ENCODE measurements at regions not wholly inside any gene's neighbourhood (a gene's known extent, or its start where the extent isn't known, plus 50 kb on each side); places are given as distances from the start of the nearest gene placed in this dataset.

GRCh38 chr6:153956808-153957207 lies 82.2 kb upstream of the OPRM1 start:
- no peak for TF ChIP-seq CTCF (IDR thresholded peaks at IDR 0.05; ENCODE audit: unreplicated experiment in 3 of 3)
- no peak overlapping the region for H3K27ac Mint-ChIP-seq
- H3K9me3 Mint-ChIP-seq: peaks cover 3% of the 10 kb centered on the region
- no peak overlapping the region for H3K4me3 Mint-ChIP-seq
- no peaks in the 10 kb centered on the region for H3K36me3 Mint-ChIP-seq (ENCODE audit: low read depth)
- H3K27me3 Mint-ChIP-seq (ENCODE audit: low read depth): no peaks in the 10 kb centered on the region
- peaks cover 23% of the 10 kb centered on the region for H3K4me1 Mint-ChIP-seq

- TF ChIP-seq CTCF (IDR thresholded peaks at IDR 0.05; ENCODE audit: unreplicated experiment in 3 of 3): no peak
- no peak overlapping the region for H3K27ac Mint-ChIP-seq
- H3K4me3 Mint-ChIP-seq: no peak overlapping the region
- H3K27me3 Mint-ChIP-seq (ENCODE audit: low read depth): no peaks in the 10 kb centered on the region
- peaks cover 3% of the 10 kb centered on the region for H3K9me3 Mint-ChIP-seq
- no peaks in the 10 kb centered on the region for H3K4me1 Mint-ChIP-seq
- H3K36me3 Mint-ChIP-seq (ENCODE audit: low read depth): no peaks in the 10 kb centered on the region
Observed at GRCh38 chr6:153949616-153950015, 89.4 kb upstream of the OPRM1 start.

GRCh38 chr6:153947808-153948447 lies 91.1 kb upstream of the OPRM1 start:
- Mint-ChIP-seq H3K4me1 (no peaks in the 10 kb centered on the region), H3K4me3 (no peak overlapping the region), H3K36me3 (ENCODE audit: low read depth) (no peaks in the 10 kb centered on the region), H3K27me3 (ENCODE audit: low read depth) (no peaks in the 10 kb centered on the region), H3K9me3 (peaks cover 3% of the 10 kb centered on the region), H3K27ac (no peak overlapping the region)
- TF ChIP-seq CTCF (IDR thresholded peaks at IDR 0.05; ENCODE audit: unreplicated experiment in 3 of 3): peak; percentile 90 to 95 (median 94)

GRCh38 chr6:153944201-153944600 lies 94.8 kb upstream of the OPRM1 start:
- H3K4me3 Mint-ChIP-seq: no peak overlapping the region
- no peak for TF ChIP-seq CTCF (IDR thresholded peaks at IDR 0.05; ENCODE audit: unreplicated experiment in 3 of 3)
- H3K27me3 Mint-ChIP-seq (ENCODE audit: low read depth): no peaks in the 10 kb centered on the region
- no peaks in the 10 kb centered on the region for H3K4me1 Mint-ChIP-seq
- no peaks in the 10 kb centered on the region for H3K36me3 Mint-ChIP-seq (ENCODE audit: low read depth)
- no peak overlapping the region for H3K27ac Mint-ChIP-seq
- H3K9me3 Mint-ChIP-seq: peaks cover 3% of the 10 kb centered on the region

- Mint-ChIP-seq H3K27me3 (ENCODE audit: low read depth) (no peaks in the 10 kb centered on the region), H3K36me3 (ENCODE audit: low read depth) (no peaks in the 10 kb centered on the region), H3K4me1 (no peaks in the 10 kb centered on the region), H3K27ac (no peak overlapping the region), H3K4me3 (no peak overlapping the region), H3K9me3 (peaks cover 3% of the 10 kb centered on the region)
- no peak for TF ChIP-seq CTCF (IDR thresholded peaks at IDR 0.05; ENCODE audit: unreplicated experiment in 3 of 3)
Observed at GRCh38 chr6:153942361-153942760, 96.7 kb upstream of the OPRM1 start.

- no peak overlapping the region for H3K4me3 Mint-ChIP-seq
Observed at GRCh38 chr6:153941768-153942167, 97.3 kb upstream of the OPRM1 start.

More at GRCh38 chr6:153941768-153942167, 97.3 kb upstream of the OPRM1 start:
- Mint-ChIP-seq H3K9me3 (peaks cover 3% of the 10 kb centered on the region), H3K27me3 (ENCODE audit: low read depth) (no peaks in the 10 kb centered on the region), H3K36me3 (ENCODE audit: low read depth) (no peaks in the 10 kb centered on the region), H3K4me1 (no peaks in the 10 kb centered on the region), H3K27ac (peak overlapping the region in 1 of 3 experiments; percentile 13)
- no peak for TF ChIP-seq CTCF (IDR thresholded peaks at IDR 0.05; ENCODE audit: unreplicated experiment in 3 of 3)

Data from nephron (organoid).